AG04450 (cell line): ENCODE measurements at regions not wholly inside any gene's neighbourhood (a gene's known extent, or its start where the extent isn't known, plus 50 kb on each side); places are given as distances from the start of the nearest gene placed in this dataset.

Source experiments
- CTCF ChIA-PET: fragments of 300-600, 350-600 bp; formaldehyde crosslinking; extraction: SDS; loops from one replicate; lab custom pipeline; 2022; ENCODE audit warnings: antibody characterized with exemption, inconsistent platforms; lab: Charles Lee
- POLR2A ChIA-PET: fragments of 350-600 bp; formaldehyde crosslinking; extraction: SDS; loops from one replicate; lab custom pipeline; 2021; ENCODE audit warnings: antibody characterized with exemption, inconsistent platforms; lab: Yijun Ruan, JAX
- DNase-seq: peaks from one replicate; pipeline ENCODE4 v3.0.0-alpha.2; 2011; ENCODE audit warnings: low read depth, low spot score
- H3K27ac ChIP-seq: one replicate; pipeline ENCODE4 v1.5.1; 2012; ENCODE audit warnings: low read depth, low read length, control low read depth
- H3K27me3 ChIP-seq: one replicate; pipeline ENCODE4 v1.6.0; 2012; ENCODE audit warnings: low read length; ENCODE audit not compliant: control insufficient read depth, insufficient read depth
- H3K4me3 ChIP-seq: 2 replicates; pipeline ENCODE4 v1.5.1; 2011; ENCODE audit warnings: mild to moderate bottlenecking, low read depth, low read length, control low read depth
- H3K9me3 ChIP-seq: 2 replicates; pipeline ENCODE4 v1.5.1; 2012; ENCODE audit warnings: low read length; ENCODE audit not compliant: control insufficient read depth, insufficient read depth
- TF ChIP-seq, protein P1 (sequence below): IDR thresholded peaks from 2 replicates; pipeline ENCODE4 v1.5.1; 2011; ENCODE audit warnings: low read depth, low read length, control low read depth, inconsistent platforms

DNA sequence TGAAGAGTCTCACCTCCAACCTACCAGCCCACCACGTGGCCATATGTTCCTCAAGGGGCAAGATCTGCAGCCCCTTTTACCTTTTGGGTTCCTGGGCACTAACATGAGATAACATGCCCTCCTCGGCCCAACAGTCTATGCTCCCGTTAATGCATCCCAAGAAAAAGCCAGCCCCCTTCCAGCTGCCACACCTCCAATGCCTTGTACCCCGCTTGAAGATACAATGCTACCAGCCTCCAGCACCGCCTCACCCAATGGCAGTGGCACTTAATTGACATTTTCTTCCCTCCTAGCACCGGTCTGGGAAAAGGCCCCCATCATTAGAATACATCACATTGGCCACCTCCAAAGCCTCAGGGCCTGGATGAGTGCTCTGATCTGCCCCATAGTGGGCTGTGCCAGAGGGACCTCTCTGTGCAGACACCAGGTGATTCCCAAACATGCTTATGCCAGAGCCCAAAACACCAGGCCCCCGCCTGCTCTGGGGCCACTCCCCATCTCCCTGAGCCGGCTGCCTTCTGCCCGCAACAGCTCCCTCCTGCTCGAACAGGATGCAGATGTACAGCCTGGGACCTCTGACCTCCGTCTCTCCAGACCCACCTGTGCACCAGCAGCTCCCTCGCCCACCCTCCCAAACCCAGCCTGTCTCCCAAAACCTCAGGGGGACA, 118.3 kb downstream of the NCOR2 start:
- H3K27ac ChIP-seq, result no peak overlapping the region
- POLR2A ChIA-PET, result no interaction called here
- CTCF ChIA-PET, result no interaction called here

DNA sequence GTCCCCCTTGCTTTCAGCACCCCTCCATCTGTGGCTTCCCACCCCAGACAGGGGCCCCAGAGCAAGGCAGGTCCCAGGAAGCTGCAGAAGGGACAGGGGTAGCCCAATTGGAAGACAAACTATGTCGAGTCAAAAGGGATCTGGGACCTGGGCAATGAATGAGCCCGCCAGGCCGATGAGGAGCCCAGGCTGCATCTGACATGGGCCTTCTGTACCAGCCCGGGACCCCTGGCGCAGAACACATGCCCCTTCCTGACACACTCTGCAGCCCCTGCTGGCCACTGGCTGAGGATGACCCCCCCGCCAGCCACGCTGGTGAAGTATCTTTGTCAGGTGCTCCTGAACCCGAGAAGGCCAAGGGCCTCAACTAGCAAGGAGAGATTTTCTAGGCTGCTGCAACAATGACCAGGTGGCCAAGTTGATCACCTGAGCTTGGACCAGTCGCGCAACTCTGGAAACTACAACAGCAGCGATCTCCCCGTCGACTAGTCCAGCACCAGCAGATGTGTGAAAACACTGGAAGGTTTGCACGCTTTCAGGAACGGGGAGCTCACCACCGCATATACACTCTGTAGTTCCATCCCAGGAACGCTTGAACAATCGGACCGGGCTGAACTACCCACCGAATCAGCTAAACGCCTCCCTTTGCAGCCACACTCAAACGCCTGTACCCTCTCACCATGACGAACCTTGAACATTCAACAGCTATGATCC, 119.0 kb downstream of the NCOR2 start:
- H3K27ac ChIP-seq, result no peak overlapping the region
- H3K4me3 ChIP-seq, result no peak overlapping the region
- ChIA-PET POLR2A (no interaction called here), CTCF (no interaction called here)
- TF ChIP-seq, protein P1, sequence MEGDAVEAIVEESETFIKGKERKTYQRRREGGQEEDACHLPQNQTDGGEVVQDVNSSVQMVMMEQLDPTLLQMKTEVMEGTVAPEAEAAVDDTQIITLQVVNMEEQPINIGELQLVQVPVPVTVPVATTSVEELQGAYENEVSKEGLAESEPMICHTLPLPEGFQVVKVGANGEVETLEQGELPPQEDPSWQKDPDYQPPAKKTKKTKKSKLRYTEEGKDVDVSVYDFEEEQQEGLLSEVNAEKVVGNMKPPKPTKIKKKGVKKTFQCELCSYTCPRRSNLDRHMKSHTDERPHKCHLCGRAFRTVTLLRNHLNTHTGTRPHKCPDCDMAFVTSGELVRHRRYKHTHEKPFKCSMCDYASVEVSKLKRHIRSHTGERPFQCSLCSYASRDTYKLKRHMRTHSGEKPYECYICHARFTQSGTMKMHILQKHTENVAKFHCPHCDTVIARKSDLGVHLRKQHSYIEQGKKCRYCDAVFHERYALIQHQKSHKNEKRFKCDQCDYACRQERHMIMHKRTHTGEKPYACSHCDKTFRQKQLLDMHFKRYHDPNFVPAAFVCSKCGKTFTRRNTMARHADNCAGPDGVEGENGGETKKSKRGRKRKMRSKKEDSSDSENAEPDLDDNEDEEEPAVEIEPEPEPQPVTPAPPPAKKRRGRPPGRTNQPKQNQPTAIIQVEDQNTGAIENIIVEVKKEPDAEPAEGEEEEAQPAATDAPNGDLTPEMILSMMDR, result no peak
- H3K9me3 ChIP-seq, result no peaks in the 10 kb centered on the region
- DNase-seq, result no peak
- H3K27me3 ChIP-seq, result no peaks in the 10 kb centered on the region

More for the DNA sequence above, 118.3 kb downstream of the NCOR2 start:
- no peaks in the 10 kb centered on the region; the same call in 1 of the 2 replicates for H3K9me3 ChIP-seq
- TF ChIP-seq, protein P1, result no peak
- H3K4me3 ChIP-seq, result no peak overlapping the region
- no peak for DNase-seq
- no peaks in the 10 kb centered on the region for H3K27me3 ChIP-seq

DNA sequence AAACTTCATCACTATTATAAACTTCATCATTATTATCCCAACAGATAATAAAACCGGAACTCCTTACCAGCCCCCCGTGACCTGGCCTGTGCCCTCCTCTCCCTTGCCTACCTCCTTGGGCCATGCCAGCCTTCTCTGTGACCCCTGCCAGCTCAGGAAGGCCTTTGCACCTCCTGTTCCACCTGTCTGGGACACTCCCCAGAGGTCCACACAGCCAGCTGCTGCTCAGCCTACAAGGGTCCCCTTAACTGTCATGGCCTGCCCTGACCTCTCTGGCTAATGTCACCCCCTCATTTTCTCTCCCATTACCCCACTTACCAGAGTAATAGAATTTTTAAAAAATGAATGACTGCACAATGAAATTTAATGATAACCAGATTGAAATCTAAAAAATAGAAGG, 121.0 kb downstream of the NCOR2 start:
- Histone ChIP-seq H3K4me3 (no peak overlapping the region), H3K27ac (no peak overlapping the region), H3K9me3 (no peaks in the 10 kb centered on the region), H3K27me3 (no peaks in the 10 kb centered on the region)
- POLR2A ChIA-PET, result no interaction called here
- DNase-seq, result no peak
- CTCF ChIA-PET, result interaction anchor here (1.0 kb wide), 1 partner anchor 319 kb away, joined by 4 read pairs; no protein-coding TSS in a partner anchor
- TF ChIP-seq, protein P1, result no peak

DNA sequence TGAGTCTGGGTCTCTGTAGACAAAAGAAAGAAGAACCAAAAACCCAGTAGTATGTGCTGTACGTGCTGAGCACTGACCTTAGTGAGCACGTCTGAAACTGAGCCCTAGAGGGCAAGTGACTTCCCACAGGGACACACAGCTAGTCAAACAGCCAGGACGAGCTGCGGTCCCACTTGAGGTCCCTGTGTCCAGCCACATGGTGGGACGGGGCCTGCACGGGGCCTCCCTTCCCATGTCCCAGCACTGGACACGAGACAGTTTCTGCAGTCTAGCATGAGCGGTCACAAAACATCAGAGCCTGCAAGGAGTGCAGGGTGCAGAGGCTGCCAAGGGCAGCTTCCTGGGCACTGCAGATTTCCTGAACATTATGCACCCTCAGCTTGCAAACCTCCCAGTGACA, 121.6 kb downstream of the NCOR2 start:
- TF ChIP-seq, protein P1, result no peak
- H3K27ac ChIP-seq, result no peak overlapping the region
- H3K27me3 ChIP-seq, result no peaks in the 10 kb centered on the region
- no peak overlapping the region for H3K4me3 ChIP-seq
- no peaks in the 10 kb centered on the region for H3K9me3 ChIP-seq
- DNase-seq, result no peak
- POLR2A ChIA-PET, result no interaction called here
- CTCF ChIA-PET, result interaction anchor here (1.0 kb wide), 1 partner anchor 320 kb away, joined by 4 read pairs; no protein-coding TSS in a partner anchor
